SK-MEL-5 (cell line): ENCODE measurements at regions not wholly inside any gene's neighbourhood (a gene's known extent, or its start where the extent isn't known, plus 50 kb on each side); places are given as distances from the start of the nearest gene placed in this dataset.

Experiments
- DNase-seq: peaks from one replicate; pipeline ENCODE4 v3.0.0-alpha.2; 2016; ENCODE audit warnings: low read depth, low spot score
- in situ Hi-C: cut with HindIII; loops from 2 replicates; pipeline ENCODE4 v1.10.0; 2016; ENCODE audit warnings: low sequenced_read_pairs, high pct_unique_total_duplicates, low pct_unique_long_range_greater_than_20kb

- no peak for DNase-seq
- in situ Hi-C loops, result no loop called here
Observed at GRCh38 chr12:113643177-113643974, 171.7 kb upstream of the LHX5 start.

- no peak for DNase-seq
- in situ Hi-C loops, result no loop called here
Observed at GRCh38 chr12:113642672-113643071, 171.0 kb upstream of the LHX5 start.

GRCh38 chr12:113642216-113642615, 170.5 kb upstream of the LHX5 start:
- in situ Hi-C loops, result no loop called here
- no peak for DNase-seq

- in situ Hi-C loops, result no loop called here
- no peak for DNase-seq
Observed at GRCh38 chr12:113641426-113642030, 169.9 kb upstream of the LHX5 start.

GRCh38 chr12:113640837-113641236, 169.2 kb upstream of the LHX5 start:
- in situ Hi-C loops, result no loop called here
- DNase-seq, result no peak

- in situ Hi-C loops, result no loop called here
- no peak for DNase-seq
Observed at GRCh38 chr12:113639474-113639873, 167.8 kb upstream of the LHX5 start.

GRCh38 chr12:113638460-113638775, 166.7 kb upstream of the LHX5 start:
- in situ Hi-C loops, result no loop called here
- DNase-seq, result no peak

GRCh38 chr12:113634982-113635381, 163.3 kb upstream of the LHX5 start:
- DNase-seq, result no peak
- in situ Hi-C loops, result no loop called here

GRCh38 chr12:113634474-113634873, 162.8 kb upstream of the LHX5 start:
- DNase-seq, result no peak
- in situ Hi-C loops, result no loop called here

- no peak for DNase-seq
- in situ Hi-C loops, result no loop called here
Observed at GRCh38 chr12:113633678-113634332, 162.1 kb upstream of the LHX5 start.

GRCh38 chr12:113630625-113631024, 159.0 kb upstream of the LHX5 start:
- DNase-seq, result no peak
- in situ Hi-C loops, result no loop called here

- DNase-seq, result no peak
- in situ Hi-C loops, result no loop called here
Observed at GRCh38 chr12:113625499-113625898, 153.8 kb upstream of the LHX5 start.

GRCh38 chr12:113622410-113622809, 150.7 kb upstream of the LHX5 start:
- no peak for DNase-seq
- in situ Hi-C loops, result no loop called here

- in situ Hi-C loops, result no loop called here
- no peak for DNase-seq
Observed at GRCh38 chr12:113620437-113620976, 148.8 kb upstream of the LHX5 start.

- no peak for DNase-seq
- in situ Hi-C loops, result no loop called here
Observed at GRCh38 chr12:113619202-113619601, 147.5 kb upstream of the LHX5 start.

- no peak for DNase-seq
- in situ Hi-C loops, result no loop called here
Observed at GRCh38 chr12:113613414-113613813, 141.7 kb upstream of the LHX5 start.

GRCh38 chr12:113612793-113613192, 141.1 kb upstream of the LHX5 start:
- no peak for DNase-seq
- in situ Hi-C loops, result no loop called here

GRCh38 chr12:113612076-113612728, 140.5 kb upstream of the LHX5 start:
- no peak for DNase-seq
- in situ Hi-C loops, result no loop called here
